ENCODE measurements at regions not wholly inside any gene's neighbourhood (a gene's known extent, or its start where the extent isn't known, plus 50 kb on each side); places are given as distances from the start of the nearest gene placed in this dataset.

DNA sequence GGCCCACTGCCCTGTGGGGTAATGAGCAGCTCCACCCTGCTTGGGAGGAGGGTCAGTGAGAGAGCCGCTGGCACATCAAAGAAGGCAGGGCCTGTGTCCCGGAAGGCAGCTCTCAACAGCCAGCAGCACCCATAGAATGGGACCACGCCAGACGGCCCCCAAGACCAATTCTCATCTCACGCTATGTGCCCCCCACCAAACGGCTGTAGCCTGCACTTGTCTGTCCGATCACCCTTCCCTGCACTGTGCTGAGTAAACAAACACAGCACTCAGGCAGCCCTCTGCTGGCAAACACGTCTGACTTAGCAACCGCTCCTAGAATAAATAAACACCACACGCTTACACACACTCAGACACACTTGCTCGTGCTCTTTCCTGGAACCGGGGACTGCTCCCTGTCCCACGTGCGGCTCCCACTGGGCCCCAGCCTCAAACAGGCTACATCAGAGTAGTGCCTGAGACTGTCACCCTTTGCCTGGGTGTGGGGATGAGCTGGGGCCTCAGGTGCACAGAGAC is 53.2 kb upstream of the CDON start:
- TF ChIP-seq TOX (CRISPR knock-in tag; IDR thresholded peaks at IDR 0.05; ENCODE audit: borderline replicate concordance) (no peak), BACH2 (CRISPR knock-in tag; IDR thresholded peaks at IDR 0.05; ENCODE audit: borderline replicate concordance) (no peak), ZFP30 (CRISPR knock-in tag; IDR thresholded peaks at IDR 0.05) (no peak), ZNF565 (CRISPR knock-in tag; conservative IDR thresholded peaks at IDR 0.05; ENCODE audit: low read depth) (no peak), PPARA (CRISPR knock-in tag; IDR thresholded peaks at IDR 0.05; ENCODE audit: borderline replicate concordance) (no peak), ZC3H10 (CRISPR knock-in tag; IDR thresholded peaks at IDR 0.05) (no peak), CSDC2 (CRISPR knock-in tag; IDR thresholded peaks at IDR 0.05) (no peak), GLIS3 (CRISPR knock-in tag; IDR thresholded peaks at IDR 0.05) (no peak)
- TF ChIP-seq, protein P1, sequence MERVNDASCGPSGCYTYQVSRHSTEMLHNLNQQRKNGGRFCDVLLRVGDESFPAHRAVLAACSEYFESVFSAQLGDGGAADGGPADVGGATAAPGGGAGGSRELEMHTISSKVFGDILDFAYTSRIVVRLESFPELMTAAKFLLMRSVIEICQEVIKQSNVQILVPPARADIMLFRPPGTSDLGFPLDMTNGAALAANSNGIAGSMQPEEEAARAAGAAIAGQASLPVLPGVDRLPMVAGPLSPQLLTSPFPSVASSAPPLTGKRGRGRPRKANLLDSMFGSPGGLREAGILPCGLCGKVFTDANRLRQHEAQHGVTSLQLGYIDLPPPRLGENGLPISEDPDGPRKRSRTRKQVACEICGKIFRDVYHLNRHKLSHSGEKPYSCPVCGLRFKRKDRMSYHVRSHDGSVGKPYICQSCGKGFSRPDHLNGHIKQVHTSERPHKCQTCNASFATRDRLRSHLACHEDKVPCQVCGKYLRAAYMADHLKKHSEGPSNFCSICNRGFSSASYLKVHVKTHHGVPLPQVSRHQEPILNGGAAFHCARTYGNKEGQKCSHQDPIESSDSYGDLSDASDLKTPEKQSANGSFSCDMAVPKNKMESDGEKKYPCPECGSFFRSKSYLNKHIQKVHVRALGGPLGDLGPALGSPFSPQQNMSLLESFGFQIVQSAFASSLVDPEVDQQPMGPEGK (CRISPR knock-in tag; IDR thresholded peaks at IDR 0.05; ENCODE audit: borderline replicate concordance), result no peak
- TF ChIP-seq, protein P2, sequence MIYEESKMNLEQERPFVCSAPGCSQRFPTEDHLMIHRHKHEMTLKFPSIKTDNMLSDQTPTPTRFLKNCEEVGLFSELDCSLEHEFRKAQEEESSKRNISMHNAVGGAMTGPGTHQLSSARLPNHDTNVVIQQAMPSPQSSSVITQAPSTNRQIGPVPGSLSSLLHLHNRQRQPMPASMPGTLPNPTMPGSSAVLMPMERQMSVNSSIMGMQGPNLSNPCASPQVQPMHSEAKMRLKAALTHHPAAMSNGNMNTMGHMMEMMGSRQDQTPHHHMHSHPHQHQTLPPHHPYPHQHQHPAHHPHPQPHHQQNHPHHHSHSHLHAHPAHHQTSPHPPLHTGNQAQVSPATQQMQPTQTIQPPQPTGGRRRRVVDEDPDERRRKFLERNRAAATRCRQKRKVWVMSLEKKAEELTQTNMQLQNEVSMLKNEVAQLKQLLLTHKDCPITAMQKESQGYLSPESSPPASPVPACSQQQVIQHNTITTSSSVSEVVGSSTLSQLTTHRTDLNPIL (CRISPR knock-in tag; IDR thresholded peaks at IDR 0.05; ENCODE audit: low read depth), result no peak
- ATAC-seq, result peak; percentile 47

DNA sequence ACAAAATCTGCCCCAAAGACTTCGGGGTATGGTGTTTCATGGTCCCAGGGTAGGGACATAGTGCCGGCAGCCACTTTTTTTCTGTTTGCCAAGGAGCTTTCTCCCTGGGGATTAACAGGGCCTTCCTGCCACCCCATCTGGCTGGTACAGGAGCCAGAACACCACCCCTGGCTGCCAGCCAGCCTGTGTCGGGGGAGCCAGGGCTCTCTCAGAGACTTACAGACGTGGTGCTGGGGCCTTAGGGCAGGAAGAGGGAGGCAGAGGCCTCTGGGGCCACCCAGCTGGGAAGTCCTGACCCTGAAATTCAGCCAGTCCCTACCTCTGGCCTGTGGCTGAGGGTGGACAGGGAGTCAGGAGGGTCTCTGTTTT is 52.4 kb upstream of the CDON start:
- TF ChIP-seq ESRRG (CRISPR knock-in tag; IDR thresholded peaks at IDR 0.05) (no peak), ARNTL (CRISPR knock-in tag; IDR thresholded peaks at IDR 0.05; ENCODE audit: borderline replicate concordance, low read depth) (no peak), ZFP3 (CRISPR knock-in tag; IDR thresholded peaks at IDR 0.05) (no peak), ZFP30 (CRISPR knock-in tag; IDR thresholded peaks at IDR 0.05) (no peak), POU6F1 (CRISPR knock-in tag; IDR thresholded peaks at IDR 0.05; ENCODE audit: borderline replicate concordance, low read depth) (no peak), SNAI2 (CRISPR knock-in tag; IDR thresholded peaks at IDR 0.05) (no peak), OSR1 (CRISPR knock-in tag; IDR thresholded peaks at IDR 0.05) (no peak), PPARA (CRISPR knock-in tag; IDR thresholded peaks at IDR 0.05; ENCODE audit: borderline replicate concordance) (no peak), ZC3H10 (CRISPR knock-in tag; IDR thresholded peaks at IDR 0.05) (no peak), TCF4 (CRISPR knock-in tag; IDR thresholded peaks at IDR 0.05; ENCODE audit: borderline replicate concordance) (peak; percentile 58; the same call in 1 of the 2 replicates)
- TF ChIP-seq, protein P1 (CRISPR knock-in tag; IDR thresholded peaks at IDR 0.05; ENCODE audit: borderline replicate concordance), result no peak
- TF ChIP-seq, protein P3, sequence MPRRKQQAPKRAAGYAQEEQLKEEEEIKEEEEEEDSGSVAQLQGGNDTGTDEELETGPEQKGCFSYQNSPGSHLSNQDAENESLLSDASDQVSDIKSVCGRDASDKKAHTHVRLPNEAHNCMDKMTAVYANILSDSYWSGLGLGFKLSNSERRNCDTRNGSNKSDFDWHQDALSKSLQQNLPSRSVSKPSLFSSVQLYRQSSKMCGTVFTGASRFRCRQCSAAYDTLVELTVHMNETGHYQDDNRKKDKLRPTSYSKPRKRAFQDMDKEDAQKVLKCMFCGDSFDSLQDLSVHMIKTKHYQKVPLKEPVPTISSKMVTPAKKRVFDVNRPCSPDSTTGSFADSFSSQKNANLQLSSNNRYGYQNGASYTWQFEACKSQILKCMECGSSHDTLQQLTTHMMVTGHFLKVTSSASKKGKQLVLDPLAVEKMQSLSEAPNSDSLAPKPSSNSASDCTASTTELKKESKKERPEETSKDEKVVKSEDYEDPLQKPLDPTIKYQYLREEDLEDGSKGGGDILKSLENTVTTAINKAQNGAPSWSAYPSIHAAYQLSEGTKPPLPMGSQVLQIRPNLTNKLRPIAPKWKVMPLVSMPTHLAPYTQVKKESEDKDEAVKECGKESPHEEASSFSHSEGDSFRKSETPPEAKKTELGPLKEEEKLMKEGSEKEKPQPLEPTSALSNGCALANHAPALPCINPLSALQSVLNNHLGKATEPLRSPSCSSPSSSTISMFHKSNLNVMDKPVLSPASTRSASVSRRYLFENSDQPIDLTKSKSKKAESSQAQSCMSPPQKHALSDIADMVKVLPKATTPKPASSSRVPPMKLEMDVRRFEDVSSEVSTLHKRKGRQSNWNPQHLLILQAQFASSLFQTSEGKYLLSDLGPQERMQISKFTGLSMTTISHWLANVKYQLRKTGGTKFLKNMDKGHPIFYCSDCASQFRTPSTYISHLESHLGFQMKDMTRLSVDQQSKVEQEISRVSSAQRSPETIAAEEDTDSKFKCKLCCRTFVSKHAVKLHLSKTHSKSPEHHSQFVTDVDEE (CRISPR knock-in tag; IDR thresholded peaks at IDR 0.05), result 0 out of 2 replicates have a peak, but pooled peaks have one; percentile 34

DNA sequence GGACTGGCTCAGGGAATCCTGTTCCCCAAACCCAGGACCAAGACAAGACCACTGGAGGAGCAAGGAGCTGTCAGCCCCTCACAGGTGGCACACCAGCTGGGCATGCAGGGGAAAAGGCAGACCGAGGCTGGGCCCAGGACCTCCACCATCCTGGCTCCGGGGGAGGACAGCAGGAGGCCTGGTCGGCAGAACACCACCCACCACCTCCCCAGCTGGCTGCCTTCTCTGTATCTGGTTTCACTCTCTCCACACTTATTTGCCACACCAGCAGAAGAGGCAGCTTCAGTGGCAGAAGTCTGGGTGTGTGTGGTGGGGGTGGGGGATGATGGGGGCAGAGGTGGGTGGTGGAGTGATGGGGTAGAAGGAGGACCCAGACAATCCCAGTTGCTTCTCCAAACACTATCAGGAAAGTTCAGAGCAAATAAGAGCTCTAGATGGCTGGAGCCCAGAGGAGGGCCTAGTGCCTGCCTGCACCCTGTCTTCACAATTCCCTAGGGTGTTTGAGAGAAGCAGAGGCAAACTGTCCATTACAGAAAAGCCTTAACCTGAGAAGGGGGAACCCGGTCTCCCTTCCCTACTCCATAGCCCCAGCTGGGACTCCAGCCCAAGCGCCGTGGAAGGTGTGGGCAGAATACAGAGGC is 51.9 kb upstream of the CDON start:
- no peak for TF ChIP-seq CSRNP3 (CRISPR knock-in tag; IDR thresholded peaks at IDR 0.05)
- no peak for TF ChIP-seq ZC3H10 (CRISPR knock-in tag; IDR thresholded peaks at IDR 0.05)
- TF ChIP-seq ZFP3 (CRISPR knock-in tag; IDR thresholded peaks at IDR 0.05), result no peak
- no peak for TF ChIP-seq ISL1 (CRISPR knock-in tag; IDR thresholded peaks at IDR 0.05)
- no peak for TF ChIP-seq POU6F1 (CRISPR knock-in tag; IDR thresholded peaks at IDR 0.05; ENCODE audit: borderline replicate concordance, low read depth)
- no peak for TF ChIP-seq ARNTL (CRISPR knock-in tag; IDR thresholded peaks at IDR 0.05; ENCODE audit: borderline replicate concordance, low read depth)
- TF ChIP-seq GLIS3 (CRISPR knock-in tag; IDR thresholded peaks at IDR 0.05), result no peak
- TF ChIP-seq SNAI2 (CRISPR knock-in tag; IDR thresholded peaks at IDR 0.05), result no peak
- TF ChIP-seq, protein P2 (CRISPR knock-in tag; IDR thresholded peaks at IDR 0.05; ENCODE audit: low read depth), result no peak
- no peak for TF ChIP-seq TOX (CRISPR knock-in tag; IDR thresholded peaks at IDR 0.05; ENCODE audit: borderline replicate concordance)
- no peak for TF ChIP-seq TCF4 (CRISPR knock-in tag; IDR thresholded peaks at IDR 0.05; ENCODE audit: borderline replicate concordance)
- TF ChIP-seq RARB (CRISPR knock-in tag; IDR thresholded peaks at IDR 0.05), result no peak
- no peak for TF ChIP-seq ZNF565 (CRISPR knock-in tag; conservative IDR thresholded peaks at IDR 0.05; ENCODE audit: low read depth)
- no peak for TF ChIP-seq ESRRG (CRISPR knock-in tag; IDR thresholded peaks at IDR 0.05)
- peak; percentile 2 for ATAC-seq

More for the DNA sequence above, 52.4 kb upstream of the CDON start:
- peak; percentile 34 for ATAC-seq
